ENCODE measurements at regions not wholly inside any gene's neighbourhood (a gene's known extent, or its start where the extent isn't known, plus 50 kb on each side); places are given as distances from the start of the nearest gene placed in this dataset.

DNA sequence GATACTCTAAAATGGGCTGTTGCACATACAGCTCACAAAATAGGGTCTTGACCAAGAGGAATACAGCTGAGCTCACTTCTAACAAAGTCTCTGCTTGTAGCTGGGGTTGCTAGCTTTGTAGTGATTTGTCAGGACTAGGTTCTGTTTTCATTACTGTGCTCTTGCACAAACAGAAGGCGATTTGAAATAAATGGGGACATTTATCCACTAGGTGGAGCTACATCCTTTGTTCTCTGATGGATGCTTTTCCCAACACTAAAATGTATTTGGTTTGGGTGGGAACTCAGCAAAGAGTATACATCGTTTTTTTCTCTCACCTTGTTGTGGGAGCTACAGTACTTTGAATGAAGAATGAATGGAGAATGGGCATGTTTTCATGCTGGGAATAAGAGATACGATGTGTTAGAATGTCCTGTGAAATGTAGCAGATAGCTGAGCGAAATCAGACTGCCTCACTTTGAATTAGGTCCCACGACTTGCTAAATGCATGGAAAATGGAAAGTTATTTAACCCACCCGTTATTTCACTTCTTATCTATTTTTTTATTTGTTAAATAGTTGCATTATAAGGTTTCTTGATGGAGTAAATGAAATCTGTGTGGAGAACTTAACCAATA is 494.7 kb upstream of the MAP3K7 start:
- H3K9me2 ChIP-seq (ENCODE audit: insufficient read depth), result no peaks in the 10 kb centered on the region
- no TSS peak for BruUV-seq (replicated peaks)
- POLR2A ChIA-PET (ENCODE audit: unreplicated experiment), result interaction anchor here (0.5 kb wide), 1 partner anchor 1272 kb away, joined by 13 read pairs; no protein-coding TSS in a partner anchor
- no peak overlapping the region for H3K27ac ChIP-seq
- H2AFZ ChIP-seq, result no peak overlapping the region
- CTCF ChIA-PET, result no interaction called here
- H3K4me2 ChIP-seq, result no peak overlapping the region
- TF ChIP-seq, protein P1, sequence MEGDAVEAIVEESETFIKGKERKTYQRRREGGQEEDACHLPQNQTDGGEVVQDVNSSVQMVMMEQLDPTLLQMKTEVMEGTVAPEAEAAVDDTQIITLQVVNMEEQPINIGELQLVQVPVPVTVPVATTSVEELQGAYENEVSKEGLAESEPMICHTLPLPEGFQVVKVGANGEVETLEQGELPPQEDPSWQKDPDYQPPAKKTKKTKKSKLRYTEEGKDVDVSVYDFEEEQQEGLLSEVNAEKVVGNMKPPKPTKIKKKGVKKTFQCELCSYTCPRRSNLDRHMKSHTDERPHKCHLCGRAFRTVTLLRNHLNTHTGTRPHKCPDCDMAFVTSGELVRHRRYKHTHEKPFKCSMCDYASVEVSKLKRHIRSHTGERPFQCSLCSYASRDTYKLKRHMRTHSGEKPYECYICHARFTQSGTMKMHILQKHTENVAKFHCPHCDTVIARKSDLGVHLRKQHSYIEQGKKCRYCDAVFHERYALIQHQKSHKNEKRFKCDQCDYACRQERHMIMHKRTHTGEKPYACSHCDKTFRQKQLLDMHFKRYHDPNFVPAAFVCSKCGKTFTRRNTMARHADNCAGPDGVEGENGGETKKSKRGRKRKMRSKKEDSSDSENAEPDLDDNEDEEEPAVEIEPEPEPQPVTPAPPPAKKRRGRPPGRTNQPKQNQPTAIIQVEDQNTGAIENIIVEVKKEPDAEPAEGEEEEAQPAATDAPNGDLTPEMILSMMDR (conservative IDR thresholded peaks at IDR 0.05), result peak; percentile 61
- TF ChIP-seq EZH2 (IDR thresholded peaks at IDR 0.05; ENCODE audit: low read depth), result no peak
- H3K79me2 ChIP-seq (ENCODE audit: low read depth), result no peaks in the 10 kb centered on the region
- H4K20me1 ChIP-seq (ENCODE audit: insufficient read depth), result no peaks in the 10 kb centered on the region
- no peaks in the 10 kb centered on the region for H3F3A ChIP-seq (ENCODE audit: insufficient read depth, low read depth)
- H3K36me3 ChIP-seq (ENCODE audit: low read depth), result no peaks in the 10 kb centered on the region
- no peaks in the 10 kb centered on the region for H3K9me3 ChIP-seq (ENCODE audit: insufficient read depth, low read depth)
- intact Hi-C loops (cut with micrococcal nuclease; ENCODE audit: unreplicated experiment), result loop anchor here (5.0 kb wide), 2 partner anchors 139 to 1696 kb away; no protein-coding TSS in a partner anchor
- DNase-seq, result no peak
- H3K27me3 ChIP-seq (ENCODE audit: insufficient read depth, low read depth), result no peaks in the 10 kb centered on the region
- no peaks in the 10 kb centered on the region for H3K4me1 ChIP-seq (replicated peaks; ENCODE audit: insufficient read depth)
- H3K4me3 ChIP-seq, result no peak overlapping the region

DNA sequence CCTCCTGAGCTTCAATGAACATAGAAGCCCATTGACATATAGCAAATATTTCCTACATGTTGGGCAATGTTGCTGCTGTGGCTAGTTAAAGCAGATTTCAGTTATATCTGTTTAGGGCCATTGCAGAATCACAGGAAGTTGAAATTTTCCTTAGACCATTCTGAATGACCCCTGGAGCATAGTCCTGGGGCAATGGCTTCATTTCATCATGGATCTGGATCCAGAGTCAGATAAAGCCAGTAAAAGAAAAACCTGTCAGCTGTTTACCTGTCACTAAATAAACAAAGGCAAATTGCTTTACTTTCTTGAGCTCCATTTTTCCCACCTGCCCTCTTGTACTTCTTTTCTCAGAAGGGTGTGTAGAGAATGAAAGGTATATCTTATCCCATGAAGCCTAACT is 494.0 kb upstream of the MAP3K7 start:
- H3K4me3 ChIP-seq, result no peak overlapping the region
- no peaks in the 10 kb centered on the region for H3K9me3 ChIP-seq (ENCODE audit: insufficient read depth, low read depth)
- POLR2A ChIA-PET (ENCODE audit: unreplicated experiment), result interaction anchor here (0.6 kb wide), 1 partner anchor 149 kb away, joined by 3 read pairs; no protein-coding TSS in a partner anchor
- no peaks in the 10 kb centered on the region for H3K27me3 ChIP-seq (ENCODE audit: insufficient read depth, low read depth)
- no peak overlapping the region for H3K27ac ChIP-seq
- intact Hi-C loops (cut with micrococcal nuclease; ENCODE audit: unreplicated experiment), result loop anchor here (5.0 kb wide), 2 partner anchors 139 to 1696 kb away; no protein-coding TSS in a partner anchor
- H4K20me1 ChIP-seq (ENCODE audit: insufficient read depth), result no peaks in the 10 kb centered on the region
- no peaks in the 10 kb centered on the region for H3K36me3 ChIP-seq (ENCODE audit: low read depth)
- no peak overlapping the region for H2AFZ ChIP-seq
- H3K4me1 ChIP-seq (replicated peaks; ENCODE audit: insufficient read depth), result no peaks in the 10 kb centered on the region
- no peaks in the 10 kb centered on the region for H3F3A ChIP-seq (ENCODE audit: insufficient read depth, low read depth)
- H3K9me2 ChIP-seq (ENCODE audit: insufficient read depth), result no peaks in the 10 kb centered on the region
- no TSS peak for BruUV-seq (replicated peaks)
- CTCF ChIA-PET, result interaction anchor here (0.6 kb wide), 1 partner anchor 417 kb away, joined by 3 read pairs; no protein-coding TSS in a partner anchor
- TF ChIP-seq EZH2 (IDR thresholded peaks at IDR 0.05; ENCODE audit: low read depth), result no peak
- TF ChIP-seq, protein P1 (conservative IDR thresholded peaks at IDR 0.05), result no peak
- H3K79me2 ChIP-seq (ENCODE audit: low read depth), result no peaks in the 10 kb centered on the region
- H3K4me2 ChIP-seq, result no peak overlapping the region
- no peak for DNase-seq

DNA sequence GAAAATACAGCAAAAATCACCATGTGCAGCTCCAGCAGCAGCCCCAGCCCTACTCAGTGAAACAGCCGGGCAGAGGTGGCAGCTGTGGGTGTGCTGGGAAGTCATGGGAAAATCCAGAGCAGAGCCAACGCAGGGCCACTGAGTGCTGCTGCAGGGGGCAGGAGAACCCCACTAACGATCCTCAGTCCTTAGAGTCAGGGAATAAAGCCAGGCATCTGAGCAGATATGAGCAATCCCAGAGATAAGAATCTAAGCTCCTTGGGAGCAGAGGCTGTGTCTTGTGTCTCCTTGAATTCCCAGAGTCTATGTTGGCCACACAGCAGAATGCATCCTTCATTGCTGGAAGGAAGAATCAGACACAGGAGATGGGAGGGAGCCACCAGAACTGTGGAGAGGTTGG is 493.1 kb upstream of the MAP3K7 start:
- ChIA-PET POLR2A (ENCODE audit: unreplicated experiment) (interaction anchor here (0.6 kb wide), 1 partner anchor 150 kb away, joined by 3 read pairs; no protein-coding TSS in a partner anchor), CTCF (no interaction called here)
- Histone ChIP-seq H3K79me2 (ENCODE audit: low read depth) (no peaks in the 10 kb centered on the region), H3K27ac (no peak overlapping the region), H2AFZ (no peak overlapping the region), H3K4me1 (replicated peaks; ENCODE audit: insufficient read depth) (no peaks in the 10 kb centered on the region), H3K27me3 (ENCODE audit: insufficient read depth, low read depth) (no peaks in the 10 kb centered on the region), H3K9me3 (ENCODE audit: insufficient read depth, low read depth) (no peaks in the 10 kb centered on the region), H3K4me2 (no peak overlapping the region), H3F3A (ENCODE audit: insufficient read depth, low read depth) (no peaks in the 10 kb centered on the region), H4K20me1 (ENCODE audit: insufficient read depth) (no peaks in the 10 kb centered on the region), H3K36me3 (ENCODE audit: low read depth) (no peaks in the 10 kb centered on the region), H3K4me3 (no peak overlapping the region), H3K9me2 (ENCODE audit: insufficient read depth) (no peaks in the 10 kb centered on the region)
- no peak for DNase-seq
- no TSS peak for BruUV-seq (replicated peaks)
- no peak for TF ChIP-seq EZH2 (IDR thresholded peaks at IDR 0.05; ENCODE audit: low read depth)
- TF ChIP-seq, protein P1 (conservative IDR thresholded peaks at IDR 0.05), result no peak
- intact Hi-C loops (cut with micrococcal nuclease; ENCODE audit: unreplicated experiment), result loop anchor here (5.0 to 10.0 kb wide), 3 partner anchors 138 to 1697 kb away; no protein-coding TSS in a partner anchor
